HL-60 (cell line): ENCODE measurements at regions not wholly inside any gene's neighbourhood (a gene's known extent, or its start where the extent isn't known, plus 50 kb on each side); places are given as distances from the start of the nearest gene placed in this dataset.

Experiments
- DNase-seq, 2 experiments: peaks; one replicate each; pipeline ENCODE4 v3.0.0-alpha.2; 2010 to 2020; ENCODE audit warnings: low read depth in 1 of 2, low spot score in 1 of 2
- H3K27ac ChIP-seq: fragments of 250-450 bp; sonication (Bioruptor Pico); replicated peaks from 2 replicates; pipeline ENCODE4 v1.5.1; 2020; ENCODE audit warnings: mild to moderate bottlenecking, moderate library complexity
- H3K27me3 ChIP-seq: fragments of 250-450 bp; sonication (Bioruptor Pico); 2 replicates; pipeline ENCODE4 v1.5.1; 2021; ENCODE audit warnings: mild to moderate bottlenecking, moderate library complexity; ENCODE audit not compliant: insufficient read depth, poor library complexity, severe bottlenecking
- H3K4me3 ChIP-seq: replicated peaks from 2 replicates; pipeline ENCODE4 v1.5.1; 2011; ENCODE audit warnings: mild to moderate bottlenecking, control low read depth, low read length; ENCODE audit not compliant: insufficient read depth
- GABPA ChIP-seq: IDR thresholded peaks from 2 replicates; pipeline ENCODE4 v1.6.1; 2012; ENCODE audit warnings: low read depth
- POLR2AphosphoS5 ChIP-seq: IDR thresholded peaks from 2 replicates; pipeline ENCODE4 v1.6.1; 2012; ENCODE audit warnings: low read depth
- SPI1 ChIP-seq: IDR thresholded peaks from 2 replicates; pipeline ENCODE4 v1.6.1; 2012; ENCODE audit warnings: low read depth, mild to moderate bottlenecking, borderline replicate concordance
- TF ChIP-seq, protein P1 (sequence below): IDR thresholded peaks from 2 replicates; pipeline ENCODE4 v1.6.1; 2012; ENCODE audit warnings: low read depth; ENCODE audit not compliant: insufficient replicate concordance
- TF ChIP-seq, protein P2 (sequence below): IDR thresholded peaks from one replicate; pipeline ENCODE4 v1.5.1; 2011; ENCODE audit warnings: low read length, control low read depth, inconsistent platforms; ENCODE audit not compliant: insufficient read depth

DNA sequence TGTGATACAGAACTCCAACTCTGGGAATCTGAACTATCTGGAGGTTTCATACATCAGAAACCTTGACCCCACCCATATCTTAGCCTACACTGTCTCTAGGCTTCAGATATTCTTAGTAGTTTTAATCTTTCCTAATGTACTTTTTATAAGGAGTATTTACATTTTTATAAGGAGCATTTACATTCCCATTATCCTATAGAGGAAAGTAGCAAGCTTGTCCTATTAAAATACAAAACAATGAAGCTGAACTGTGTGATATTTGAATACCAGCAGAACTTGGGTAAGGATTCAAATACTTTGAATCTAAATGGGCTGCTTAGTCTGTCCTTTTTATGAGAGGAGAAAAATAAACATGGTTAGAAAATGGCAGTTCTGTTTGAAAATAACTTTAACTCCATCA lies 247.4 kb downstream of the FMR1NB start:
- no peak for DNase-seq
- Histone ChIP-seq H3K27ac (no peak overlapping the region), H3K4me3 (no peak overlapping the region), H3K27me3 (no peaks in the 10 kb centered on the region)
- TF ChIP-seq, protein P1, sequence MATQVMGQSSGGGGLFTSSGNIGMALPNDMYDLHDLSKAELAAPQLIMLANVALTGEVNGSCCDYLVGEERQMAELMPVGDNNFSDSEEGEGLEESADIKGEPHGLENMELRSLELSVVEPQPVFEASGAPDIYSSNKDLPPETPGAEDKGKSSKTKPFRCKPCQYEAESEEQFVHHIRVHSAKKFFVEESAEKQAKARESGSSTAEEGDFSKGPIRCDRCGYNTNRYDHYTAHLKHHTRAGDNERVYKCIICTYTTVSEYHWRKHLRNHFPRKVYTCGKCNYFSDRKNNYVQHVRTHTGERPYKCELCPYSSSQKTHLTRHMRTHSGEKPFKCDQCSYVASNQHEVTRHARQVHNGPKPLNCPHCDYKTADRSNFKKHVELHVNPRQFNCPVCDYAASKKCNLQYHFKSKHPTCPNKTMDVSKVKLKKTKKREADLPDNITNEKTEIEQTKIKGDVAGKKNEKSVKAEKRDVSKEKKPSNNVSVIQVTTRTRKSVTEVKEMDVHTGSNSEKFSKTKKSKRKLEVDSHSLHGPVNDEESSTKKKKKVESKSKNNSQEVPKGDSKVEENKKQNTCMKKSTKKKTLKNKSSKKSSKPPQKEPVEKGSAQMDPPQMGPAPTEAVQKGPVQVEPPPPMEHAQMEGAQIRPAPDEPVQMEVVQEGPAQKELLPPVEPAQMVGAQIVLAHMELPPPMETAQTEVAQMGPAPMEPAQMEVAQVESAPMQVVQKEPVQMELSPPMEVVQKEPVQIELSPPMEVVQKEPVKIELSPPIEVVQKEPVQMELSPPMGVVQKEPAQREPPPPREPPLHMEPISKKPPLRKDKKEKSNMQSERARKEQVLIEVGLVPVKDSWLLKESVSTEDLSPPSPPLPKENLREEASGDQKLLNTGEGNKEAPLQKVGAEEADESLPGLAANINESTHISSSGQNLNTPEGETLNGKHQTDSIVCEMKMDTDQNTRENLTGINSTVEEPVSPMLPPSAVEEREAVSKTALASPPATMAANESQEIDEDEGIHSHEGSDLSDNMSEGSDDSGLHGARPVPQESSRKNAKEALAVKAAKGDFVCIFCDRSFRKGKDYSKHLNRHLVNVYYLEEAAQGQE, result no peak
- no peak for TF ChIP-seq GABPA
- TF ChIP-seq, protein P2, sequence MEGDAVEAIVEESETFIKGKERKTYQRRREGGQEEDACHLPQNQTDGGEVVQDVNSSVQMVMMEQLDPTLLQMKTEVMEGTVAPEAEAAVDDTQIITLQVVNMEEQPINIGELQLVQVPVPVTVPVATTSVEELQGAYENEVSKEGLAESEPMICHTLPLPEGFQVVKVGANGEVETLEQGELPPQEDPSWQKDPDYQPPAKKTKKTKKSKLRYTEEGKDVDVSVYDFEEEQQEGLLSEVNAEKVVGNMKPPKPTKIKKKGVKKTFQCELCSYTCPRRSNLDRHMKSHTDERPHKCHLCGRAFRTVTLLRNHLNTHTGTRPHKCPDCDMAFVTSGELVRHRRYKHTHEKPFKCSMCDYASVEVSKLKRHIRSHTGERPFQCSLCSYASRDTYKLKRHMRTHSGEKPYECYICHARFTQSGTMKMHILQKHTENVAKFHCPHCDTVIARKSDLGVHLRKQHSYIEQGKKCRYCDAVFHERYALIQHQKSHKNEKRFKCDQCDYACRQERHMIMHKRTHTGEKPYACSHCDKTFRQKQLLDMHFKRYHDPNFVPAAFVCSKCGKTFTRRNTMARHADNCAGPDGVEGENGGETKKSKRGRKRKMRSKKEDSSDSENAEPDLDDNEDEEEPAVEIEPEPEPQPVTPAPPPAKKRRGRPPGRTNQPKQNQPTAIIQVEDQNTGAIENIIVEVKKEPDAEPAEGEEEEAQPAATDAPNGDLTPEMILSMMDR, result no peak
- TF ChIP-seq POLR2AphosphoS5, result no peak
- no peak for TF ChIP-seq SPI1

DNA sequence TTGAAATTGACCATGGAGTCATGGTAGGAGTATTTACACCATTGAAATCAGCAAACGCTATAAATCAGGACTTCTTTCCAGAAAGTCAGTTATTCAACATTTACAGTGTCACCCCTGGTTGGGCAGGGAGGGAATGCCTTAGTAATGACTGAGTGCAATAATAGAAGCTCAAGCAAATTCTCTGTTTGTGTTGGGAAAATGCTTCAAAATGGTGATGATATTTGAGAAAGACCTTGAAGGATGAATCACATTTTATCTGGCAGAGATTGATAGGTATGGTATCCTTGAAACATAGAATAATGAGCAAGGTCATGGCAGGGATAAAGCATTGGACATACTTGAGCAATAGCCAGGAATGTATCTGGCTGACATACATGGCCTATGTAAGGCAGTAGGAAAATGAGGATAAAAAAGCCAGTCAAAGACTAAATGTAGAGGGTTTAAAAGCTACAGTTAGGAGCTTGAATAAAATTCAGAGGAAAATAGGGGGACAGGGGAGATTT lies 248.7 kb downstream of the FMR1NB start:
- H3K4me3 ChIP-seq, result no peak overlapping the region
- no peak overlapping the region for H3K27ac ChIP-seq
- no peak for DNase-seq
- no peak for TF ChIP-seq SPI1
- TF ChIP-seq POLR2AphosphoS5, result no peak
- no peak for TF ChIP-seq GABPA
- H3K27me3 ChIP-seq, result no peaks in the 10 kb centered on the region

DNA sequence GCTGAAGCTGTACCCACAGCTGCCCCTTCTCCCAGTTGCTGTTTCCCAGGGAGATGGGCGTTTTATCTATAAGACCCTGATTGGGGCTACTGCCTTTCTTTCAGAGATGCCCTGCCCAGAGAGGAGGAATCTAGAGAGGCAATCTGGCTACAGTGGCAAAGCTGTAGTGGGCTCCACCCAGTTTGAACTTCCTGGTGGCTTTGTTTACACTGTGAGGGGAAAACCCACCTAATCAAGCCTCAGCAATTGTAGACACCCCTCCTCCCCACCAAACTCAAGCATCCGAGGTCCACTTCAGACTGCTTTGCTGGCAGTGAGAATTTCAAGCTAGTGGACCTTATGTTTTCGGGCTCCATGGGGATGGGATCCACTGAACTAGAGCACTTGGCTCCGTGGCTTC lies 240.4 kb upstream of the AFF2 start:
- Histone ChIP-seq H3K27ac (no peak overlapping the region), H3K27me3 (no peaks in the 10 kb centered on the region), H3K4me3 (no peak overlapping the region)
- DNase-seq, result no peak
- TF ChIP-seq, protein P1, result no peak
- TF ChIP-seq POLR2AphosphoS5 (no peak), GABPA (no peak), SPI1 (no peak)
- TF ChIP-seq, protein P2, result no peak

DNA sequence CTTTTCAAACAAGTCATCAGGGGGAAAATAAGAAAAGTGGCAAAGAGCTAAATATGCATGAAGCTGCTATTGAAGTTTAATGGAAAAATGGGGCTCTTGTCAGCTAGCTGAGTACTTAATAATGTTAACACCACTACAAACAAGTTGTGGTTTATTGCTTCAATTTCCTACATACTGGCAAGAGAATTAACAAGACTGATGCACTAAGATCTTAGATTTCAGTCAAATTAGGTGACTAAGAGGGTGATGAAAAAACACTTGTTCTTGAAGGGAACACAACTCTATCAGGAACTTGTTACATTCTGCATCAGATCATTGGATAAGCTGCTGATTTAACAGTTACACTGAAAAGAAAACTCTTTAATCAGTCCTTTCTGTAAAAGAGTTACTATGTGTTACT lies 234.6 kb upstream of the AFF2 start:
- no peak overlapping the region for H3K4me3 ChIP-seq
- no peak for TF ChIP-seq POLR2AphosphoS5
- TF ChIP-seq GABPA, result no peak
- TF ChIP-seq, protein P2, result no peak
- TF ChIP-seq, protein P1, result no peak
- TF ChIP-seq SPI1, result no peak
- no peak for DNase-seq
- H3K27me3 ChIP-seq, result no peaks in the 10 kb centered on the region
- H3K27ac ChIP-seq, result no peak overlapping the region
